ENCODE measurements at regions not wholly inside any gene's neighbourhood (a gene's known extent, or its start where the extent isn't known, plus 50 kb on each side); places are given as distances from the start of the nearest gene placed in this dataset.

DNA sequence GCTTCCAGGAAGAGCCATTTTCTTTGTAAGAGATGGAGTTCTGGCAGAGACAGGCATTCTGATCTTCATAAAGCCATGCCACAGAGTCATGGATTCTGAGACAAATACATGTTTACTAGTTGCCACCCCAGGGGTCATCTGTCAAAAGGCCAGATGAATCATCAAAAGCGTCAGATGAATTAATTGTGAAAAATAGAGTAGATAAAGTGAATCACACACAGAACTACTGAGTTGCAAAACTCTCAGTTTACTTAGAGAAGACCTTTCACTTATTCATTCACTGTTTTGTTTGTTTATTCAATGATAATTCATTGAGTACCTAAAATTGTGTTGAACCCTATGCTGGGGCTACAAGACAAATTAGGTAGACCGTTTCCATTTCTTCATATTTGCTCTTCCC, 157.7 kb upstream of the SERPINE2 start:
- TF ChIP-seq, protein P1, sequence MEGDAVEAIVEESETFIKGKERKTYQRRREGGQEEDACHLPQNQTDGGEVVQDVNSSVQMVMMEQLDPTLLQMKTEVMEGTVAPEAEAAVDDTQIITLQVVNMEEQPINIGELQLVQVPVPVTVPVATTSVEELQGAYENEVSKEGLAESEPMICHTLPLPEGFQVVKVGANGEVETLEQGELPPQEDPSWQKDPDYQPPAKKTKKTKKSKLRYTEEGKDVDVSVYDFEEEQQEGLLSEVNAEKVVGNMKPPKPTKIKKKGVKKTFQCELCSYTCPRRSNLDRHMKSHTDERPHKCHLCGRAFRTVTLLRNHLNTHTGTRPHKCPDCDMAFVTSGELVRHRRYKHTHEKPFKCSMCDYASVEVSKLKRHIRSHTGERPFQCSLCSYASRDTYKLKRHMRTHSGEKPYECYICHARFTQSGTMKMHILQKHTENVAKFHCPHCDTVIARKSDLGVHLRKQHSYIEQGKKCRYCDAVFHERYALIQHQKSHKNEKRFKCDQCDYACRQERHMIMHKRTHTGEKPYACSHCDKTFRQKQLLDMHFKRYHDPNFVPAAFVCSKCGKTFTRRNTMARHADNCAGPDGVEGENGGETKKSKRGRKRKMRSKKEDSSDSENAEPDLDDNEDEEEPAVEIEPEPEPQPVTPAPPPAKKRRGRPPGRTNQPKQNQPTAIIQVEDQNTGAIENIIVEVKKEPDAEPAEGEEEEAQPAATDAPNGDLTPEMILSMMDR (IDR thresholded peaks at IDR 0.05) = no peak
- no peaks in the 10 kb centered on the region; the same call in 1 of the 2 replicates for H3K36me3 Mint-ChIP-seq (ENCODE audit: low read depth)
- no peaks in the 10 kb centered on the region; the same call in 1 of the 2 replicates for H3K9me3 Mint-ChIP-seq
- no peaks in the 10 kb centered on the region for H3K4me1 Mint-ChIP-seq (ENCODE audit: low read depth)
- H3K27me3 Mint-ChIP-seq (ENCODE audit: insufficient read depth) = no peaks in the 10 kb centered on the region
- no peak overlapping the region for H3K4me3 Mint-ChIP-seq
- no peak overlapping the region for H3K27ac Mint-ChIP-seq
- no peak for DNase-seq

DNA sequence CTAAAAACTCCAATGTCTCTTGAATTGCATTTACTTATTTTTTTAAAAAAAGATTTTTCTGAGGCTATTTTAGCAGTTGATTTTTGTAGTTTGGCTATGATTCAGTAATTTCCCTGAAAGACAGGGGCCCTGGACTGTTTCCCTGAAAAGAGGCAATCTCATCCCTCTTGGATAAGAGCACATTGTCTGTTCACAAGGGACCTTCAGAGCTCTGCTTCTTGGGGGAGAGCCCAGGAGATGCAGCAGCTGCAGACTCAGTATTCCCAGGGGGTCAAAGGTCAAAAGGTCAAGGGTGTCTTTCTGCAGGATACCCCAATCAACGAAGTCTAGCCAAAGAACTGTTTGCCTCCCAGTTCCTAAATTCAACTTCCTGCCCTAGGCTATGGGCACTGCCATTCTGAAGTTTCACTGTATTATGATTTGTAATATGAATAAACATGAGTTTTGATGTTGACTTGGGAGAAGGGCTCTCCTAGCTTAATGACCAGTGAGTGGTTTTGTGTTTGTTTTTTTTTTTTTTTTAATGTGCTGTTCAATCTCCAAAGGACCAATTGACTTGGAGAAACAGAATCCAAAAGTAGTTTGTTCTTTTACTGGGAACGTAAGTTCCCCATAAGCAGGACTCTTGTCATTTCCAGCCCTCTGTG, 157.0 kb upstream of the SERPINE2 start:
- Mint-ChIP-seq H3K4me3 (no peak overlapping the region), H3K36me3 (ENCODE audit: low read depth) (no peaks in the 10 kb centered on the region; the same call in 1 of the 2 replicates), H3K27ac (no peak overlapping the region), H3K4me1 (ENCODE audit: low read depth) (no peaks in the 10 kb centered on the region), H3K27me3 (ENCODE audit: insufficient read depth) (no peaks in the 10 kb centered on the region), H3K9me3 (no peaks in the 10 kb centered on the region; the same call in 1 of the 2 replicates)
- DNase-seq = no peak
- TF ChIP-seq, protein P1 (IDR thresholded peaks at IDR 0.05) = no peak

DNA sequence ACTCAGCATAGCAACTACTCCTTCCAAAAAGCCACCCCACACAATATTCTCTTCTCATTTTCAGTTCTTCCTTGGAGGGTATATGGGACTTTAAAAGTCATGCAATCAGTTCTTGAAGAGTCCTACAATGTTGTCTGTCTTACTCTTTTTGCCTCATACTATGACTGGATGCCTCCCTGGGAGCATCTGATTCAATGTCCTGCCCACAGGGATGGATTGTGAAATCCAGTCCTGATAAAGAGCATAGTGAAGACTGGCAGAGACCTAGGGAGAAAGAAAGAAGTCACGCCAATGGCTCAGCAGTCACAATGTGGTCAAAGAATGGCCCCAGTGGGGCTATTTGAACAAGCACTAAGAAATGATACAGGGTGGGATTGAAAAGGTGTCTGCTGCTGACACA, 155.1 kb upstream of the SERPINE2 start:
- no peaks in the 10 kb centered on the region for H3K4me1 Mint-ChIP-seq (ENCODE audit: low read depth)
- H3K27ac Mint-ChIP-seq = no peak overlapping the region
- DNase-seq = no peak
- no peaks in the 10 kb centered on the region; the same call in 1 of the 2 replicates for H3K9me3 Mint-ChIP-seq
- TF ChIP-seq, protein P1 (IDR thresholded peaks at IDR 0.05) = no peak
- H3K4me3 Mint-ChIP-seq = no peak overlapping the region
- H3K27me3 Mint-ChIP-seq (ENCODE audit: insufficient read depth) = no peaks in the 10 kb centered on the region
- H3K36me3 Mint-ChIP-seq (ENCODE audit: low read depth) = no peaks in the 10 kb centered on the region; the same call in 1 of the 2 replicates

DNA sequence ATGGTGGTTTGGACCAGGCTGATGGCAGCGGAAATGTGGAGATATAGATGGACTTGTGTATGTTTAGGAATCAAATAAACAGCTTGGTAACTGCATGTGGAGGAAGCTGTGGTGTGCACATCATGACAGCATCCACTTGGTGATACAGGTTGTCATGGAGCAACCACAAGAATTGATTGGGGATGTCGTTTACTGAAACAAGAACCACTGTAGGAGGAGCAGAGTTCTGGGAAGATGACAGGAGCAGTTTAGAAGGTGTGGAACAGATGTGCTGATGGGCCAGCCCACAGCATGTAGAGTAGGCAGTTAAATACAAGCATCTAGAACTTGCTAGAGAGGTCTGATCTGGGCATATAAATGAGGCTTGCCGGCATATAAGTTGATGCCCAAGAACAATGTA, 152.4 kb upstream of the SERPINE2 start:
- Mint-ChIP-seq H3K4me1 (ENCODE audit: low read depth) (no peaks in the 10 kb centered on the region), H3K9me3 (no peaks in the 10 kb centered on the region; the same call in 1 of the 2 replicates), H3K36me3 (ENCODE audit: low read depth) (no peaks in the 10 kb centered on the region; the same call in 1 of the 2 replicates), H3K4me3 (no peak overlapping the region), H3K27me3 (ENCODE audit: insufficient read depth) (no peaks in the 10 kb centered on the region), H3K27ac (no peak overlapping the region)
- TF ChIP-seq, protein P1 (IDR thresholded peaks at IDR 0.05) = no peak
- no peak for DNase-seq

DNA sequence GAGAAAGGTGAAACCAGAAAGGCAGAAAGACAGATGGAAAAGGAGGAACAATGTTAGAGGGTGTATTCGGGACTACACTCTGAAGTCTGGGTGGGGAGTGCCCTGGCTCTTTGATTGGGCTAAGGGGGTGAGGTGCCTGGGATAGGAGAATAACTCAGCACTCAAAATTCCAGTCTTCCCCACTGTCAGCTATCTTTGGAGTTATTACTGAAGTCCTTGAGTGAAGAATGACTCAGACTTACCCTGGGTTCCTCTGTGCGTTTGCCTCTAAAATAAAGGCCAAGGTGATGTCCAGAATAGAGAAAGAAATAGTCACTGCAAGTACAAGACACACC, 151.8 kb upstream of the SERPINE2 start:
- Mint-ChIP-seq H3K9me3 (no peaks in the 10 kb centered on the region; the same call in 1 of the 2 replicates), H3K27ac (no peak overlapping the region), H3K4me3 (no peak overlapping the region), H3K36me3 (ENCODE audit: low read depth) (no peaks in the 10 kb centered on the region; the same call in 1 of the 2 replicates), H3K27me3 (ENCODE audit: insufficient read depth) (no peaks in the 10 kb centered on the region), H3K4me1 (ENCODE audit: low read depth) (no peaks in the 10 kb centered on the region)
- TF ChIP-seq, protein P1 (IDR thresholded peaks at IDR 0.05) = no peak
- peak; percentile 28 for DNase-seq
